VCaP (cell line): ENCODE measurements at regions not wholly inside any gene's neighbourhood (a gene's known extent, or its start where the extent isn't known, plus 50 kb on each side); places are given as distances from the start of the nearest gene placed in this dataset.
"Not testable (repeated sequence)": the region's sequence is repeated elsewhere in the genome, so short reads cannot be mapped to it uniquely, and the experiment has no call there.

ENCODE experiments used
- H3K27ac ChIP-seq: fragments of 450-650 bp; 2 replicates; pipeline ENCODE4 v1.5.1; 2017
- CTCF ChIP-seq: fragments of 450-650 bp; conservative IDR thresholded peaks from 2 replicates; pipeline ENCODE4 v1.5.1; 2017; ENCODE audit warnings: mild to moderate bottlenecking, moderate library complexity

- no peak for TF ChIP-seq CTCF
- H3K27ac ChIP-seq = no peak overlapping the region
Observed at GRCh38 chr5:90054612-90055011, 354.9 kb downstream of the CETN3 start.

- no peak for TF ChIP-seq CTCF
- H3K27ac ChIP-seq = no peak overlapping the region
Observed at GRCh38 chr5:90051756-90052155, 357.8 kb downstream of the CETN3 start.

- H3K27ac ChIP-seq = no peak overlapping the region
- no peak for TF ChIP-seq CTCF
Observed at GRCh38 chr5:90050103-90050502, 359.5 kb downstream of the CETN3 start.

DNA sequence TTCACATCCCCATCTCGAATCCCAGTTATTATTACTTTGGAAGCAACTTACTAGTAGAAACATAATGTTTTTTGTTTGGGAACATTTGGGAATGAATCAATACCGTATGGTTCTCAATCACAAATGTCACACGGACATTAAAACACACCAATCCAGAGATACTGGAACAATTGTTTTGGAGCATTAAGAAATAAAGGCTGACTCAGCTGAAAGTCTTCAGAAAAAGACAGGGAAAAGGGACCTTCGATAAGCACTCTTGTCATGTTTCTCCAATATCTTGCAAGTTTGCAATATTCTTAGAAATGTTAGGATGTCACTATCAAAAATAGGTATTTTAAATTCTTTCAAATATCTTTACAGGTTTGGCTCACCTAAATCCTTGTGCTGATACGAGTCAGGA is 362.4 kb downstream of the CETN3 start:
- TF ChIP-seq CTCF = no peak
- no peak overlapping the region for H3K27ac ChIP-seq

DNA sequence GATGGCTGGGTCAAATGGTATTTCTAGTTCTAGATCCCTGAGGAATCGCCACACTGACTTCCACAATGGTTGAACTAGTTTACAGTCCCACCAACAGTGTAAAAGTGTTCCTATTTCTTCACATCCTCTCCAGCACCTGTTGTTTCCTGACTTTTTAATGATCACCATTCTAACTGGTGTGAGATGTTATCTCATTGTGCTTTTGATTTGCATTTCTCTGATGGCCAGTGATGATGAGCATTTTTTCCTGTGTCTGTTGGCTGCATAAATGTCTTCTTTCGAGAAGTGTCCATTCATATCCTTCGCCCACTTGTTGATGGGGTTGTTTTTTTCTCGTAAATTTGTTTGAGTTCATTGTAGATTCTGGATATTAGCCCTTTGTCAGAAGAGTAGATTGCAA is 369.5 kb downstream of the CETN3 start:
- not testable (repeated sequence) for H3K27ac ChIP-seq

GRCh38 chr5:90037646-90038045 is 371.9 kb downstream of the CETN3 start:
- no peak for TF ChIP-seq CTCF
- no peak overlapping the region for H3K27ac ChIP-seq

DNA sequence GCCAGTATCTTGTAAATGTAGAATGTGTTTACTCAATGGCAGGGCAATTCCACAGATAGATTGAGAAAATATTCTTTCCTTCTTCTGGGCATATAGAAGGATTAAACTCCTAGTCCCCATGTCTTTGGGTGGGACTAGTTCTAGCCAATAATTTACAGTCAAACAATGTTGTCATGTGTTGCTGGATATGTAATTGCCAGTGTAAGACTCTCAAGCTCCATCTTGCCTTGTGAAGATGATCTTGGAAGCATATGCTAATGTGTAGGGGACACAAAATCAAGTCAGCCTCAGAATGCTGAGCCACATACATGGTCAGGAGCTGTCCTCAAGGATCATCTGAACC is 386.9 kb downstream of the CETN3 start:
- TF ChIP-seq CTCF = no peak
- H3K27ac ChIP-seq = no peak overlapping the region

DNA sequence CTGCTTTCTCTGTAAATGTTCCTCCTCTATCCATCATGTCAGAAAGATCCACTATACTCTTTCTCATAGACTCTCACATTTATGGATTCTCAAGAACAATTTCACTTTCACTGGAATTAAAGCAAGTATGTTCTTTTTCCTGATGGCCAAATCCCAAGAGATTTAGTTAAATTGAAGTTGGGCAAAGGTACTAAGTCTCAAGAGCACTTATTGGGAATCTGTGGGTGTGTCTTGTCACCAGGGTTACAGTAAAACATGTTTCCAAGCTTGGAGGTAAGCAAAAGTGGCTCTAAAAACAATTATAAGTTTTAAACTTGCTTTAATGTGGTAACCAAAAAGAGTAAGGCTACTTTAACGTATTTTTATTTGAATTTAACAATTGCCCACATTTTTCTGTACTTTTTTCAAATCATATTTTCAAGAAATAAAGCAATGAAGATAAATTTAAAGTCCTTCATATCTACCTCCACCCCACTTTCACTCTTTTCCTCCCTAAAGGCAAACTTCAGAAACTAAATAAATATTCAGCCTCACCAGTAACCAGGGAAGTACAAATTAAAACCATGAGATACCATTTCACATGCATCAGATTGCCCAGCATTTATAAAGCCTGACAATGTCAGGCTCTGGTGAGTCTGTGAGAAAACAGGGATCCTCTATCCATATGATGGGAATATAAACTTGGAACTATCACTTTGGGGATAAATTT is 387.4 kb downstream of the CETN3 start:
- no peak for TF ChIP-seq CTCF
- H3K27ac ChIP-seq = no peak overlapping the region
